ENCODE measurements at regions not wholly inside any gene's neighbourhood (a gene's known extent, or its start where the extent isn't known, plus 50 kb on each side); places are given as distances from the start of the nearest gene placed in this dataset.

- Histone ChIP-seq H3K9me3 (peaks cover 0 to 7% (median 0%) of the 10 kb centered on the region in 11 donors), H3K4me3 (no peak overlapping the region), H3K27me3 (peaks cover 0 to 7% (median 0%) of the 10 kb centered on the region in 7 donors), H3K4me1 (no peaks in the 10 kb centered on the region), H3K36me3 (no peaks in the 10 kb centered on the region), H3K27ac (no peak overlapping the region)
- no peak for ATAC-seq
- no peak for TF ChIP-seq CTCF (IDR thresholded peaks at IDR 0.05)
- no peak for DNase-seq
- 66 to 77% methylated on average over 2 of the region's 2 CpGs for WGBS, 2 donors
- intact Hi-C loops (cut with DNase I) = no loop called here
These were observed 331.6 kb downstream of the BMPER start for GRCh38 chr7:34236839-34237492.

- Histone ChIP-seq H3K27me3 (peaks cover 0 to 7% (median 0%) of the 10 kb centered on the region in 7 donors), H3K4me3 (no peak overlapping the region), H3K36me3 (no peaks in the 10 kb centered on the region), H3K9me3 (peaks cover 0 to 7% (median 0%) of the 10 kb centered on the region in 11 donors), H3K4me1 (no peaks in the 10 kb centered on the region), H3K27ac (no peak overlapping the region)
- no peak for ATAC-seq
- WGBS, 2 donors = 63 to 72% methylated on average over 1 of the region's 1 CpG
- no peak for DNase-seq
- no peak for TF ChIP-seq CTCF (IDR thresholded peaks at IDR 0.05)
- intact Hi-C loops (cut with DNase I) = no loop called here
These were observed 332.1 kb downstream of the BMPER start for GRCh38 chr7:34237493-34237849.

GRCh38 chr7:34240417-34240816 lies 335.1 kb downstream of the BMPER start:
- WGBS, 2 donors = 48 to 57% methylated on average over 4 of the region's 4 CpGs
- H3K4me1 ChIP-seq = no peaks in the 10 kb centered on the region
- no peak overlapping the region for H3K27ac ChIP-seq
- H3K27me3 ChIP-seq = peaks cover 0 to 4% (median 0%) of the 10 kb centered on the region in 7 donors
- no peak overlapping the region for H3K4me3 ChIP-seq
- DNase-seq (no peak), ATAC-seq (no peak)
- H3K36me3 ChIP-seq = no peaks in the 10 kb centered on the region
- no peaks in the 10 kb centered on the region for H3K9me3 ChIP-seq
- intact Hi-C loops (cut with DNase I) = no loop called here
- TF ChIP-seq CTCF (IDR thresholded peaks at IDR 0.05) = no peak

GRCh38 chr7:34242391-34242790 lies 337.1 kb downstream of the BMPER start:
- H3K4me1 ChIP-seq = no peaks in the 10 kb centered on the region
- DNase-seq (no peak), ATAC-seq (no peak)
- H3K36me3 ChIP-seq = no peaks in the 10 kb centered on the region
- H3K9me3 ChIP-seq = no peaks in the 10 kb centered on the region
- intact Hi-C loops (cut with DNase I) = no loop called here
- H3K4me3 ChIP-seq = no peak overlapping the region
- TF ChIP-seq CTCF (IDR thresholded peaks at IDR 0.05) = no peak
- no peak overlapping the region for H3K27ac ChIP-seq
- no peaks in the 10 kb centered on the region for H3K27me3 ChIP-seq
- WGBS, 2 donors = 67 to 81% methylated on average over 1 of the region's 1 CpG

All from heart right ventricle (tissue), 16 donors.